Trophoblast cell (in vitro differentiated cells and primary cell): ENCODE measurements at regions not wholly inside any gene's neighbourhood (a gene's known extent, or its start where the extent isn't known, plus 50 kb on each side); places are given as distances from the start of the nearest gene placed in this dataset.

Experiments
- DNase-seq, 2 donors: peaks; one replicate each; pipeline ENCODE4 v3.0.0-alpha.2; 2016
- H2AFZ ChIP-seq: 2 replicates; pipeline ENCODE4 v1.6.1; 2013; ENCODE audit warnings: low read length, moderate library complexity, mild to moderate bottlenecking; ENCODE audit not compliant: insufficient read depth, poor library complexity
- H2AK5ac ChIP-seq: 2 replicates; pipeline ENCODE4 v1.6.1; 2013; ENCODE audit warnings: mild to moderate bottlenecking, low read length
- H2BK120ac ChIP-seq: 2 replicates; pipeline ENCODE4 v1.6.1; 2013; ENCODE audit warnings: low read length, mild to moderate bottlenecking, moderate library complexity; ENCODE audit not compliant: insufficient read depth, poor library complexity
- H2BK12ac ChIP-seq: 2 replicates; pipeline ENCODE4 v1.6.1; 2013; ENCODE audit warnings: mild to moderate bottlenecking, low read length, moderate library complexity
- H2BK5ac ChIP-seq: 2 replicates; pipeline ENCODE4 v1.6.1; 2013; ENCODE audit warnings: low read length, low read depth, moderate library complexity, mild to moderate bottlenecking; ENCODE audit not compliant: poor library complexity
- H3K14ac ChIP-seq: 2 replicates; pipeline ENCODE4 v1.6.1; 2013; ENCODE audit warnings: mild to moderate bottlenecking, low read length
- H3K18ac ChIP-seq: 2 replicates; pipeline ENCODE4 v1.6.1; 2013; ENCODE audit warnings: mild to moderate bottlenecking, low read length
- H3K23ac ChIP-seq: 2 replicates; pipeline ENCODE4 v1.6.1; 2013; ENCODE audit warnings: low read length
- H3K27ac ChIP-seq: 2 replicates; pipeline ENCODE4 v1.5.1; 2013; ENCODE audit warnings: low read depth, mild to moderate bottlenecking, inconsistent platforms, low read length, moderate library complexity
- H3K27me3 ChIP-seq: 2 replicates; pipeline ENCODE4 v1.6.1; 2013; ENCODE audit warnings: inconsistent platforms, mild to moderate bottlenecking, low read length, moderate library complexity; ENCODE audit not compliant: insufficient read depth
- H3K36me3 ChIP-seq, 2 experiments: 1 replicate in 1 of 2; 2 replicates in 1 of 2; pipeline ENCODE4 v1.6.1; 2013; ENCODE audit warnings: low read length in 2 of 2, mild to moderate bottlenecking in 2 of 2, moderate library complexity in 1 of 2; ENCODE audit not compliant: insufficient read depth in 2 of 2, control insufficient read depth in 1 of 2
- H3K4ac ChIP-seq: 2 replicates; pipeline ENCODE4 v1.6.1; 2013; ENCODE audit warnings: low read depth, mild to moderate bottlenecking, low read length, moderate library complexity
- H3K4me1 ChIP-seq, 2 experiments: 1 replicate in 1 of 2; 2 replicates in 1 of 2; pipeline ENCODE4 v1.6.1; 2013; ENCODE audit warnings: low read length in 2 of 2, mild to moderate bottlenecking in 2 of 2, moderate library complexity in 1 of 2; ENCODE audit not compliant: insufficient read depth in 2 of 2, control insufficient read depth in 1 of 2
- H3K4me2 ChIP-seq: 2 replicates; pipeline ENCODE4 v1.6.1; 2013; ENCODE audit warnings: inconsistent platforms, mild to moderate bottlenecking, low read length, moderate library complexity
- H3K4me3 ChIP-seq: 2 replicates; pipeline ENCODE4 v1.5.1; 2013; ENCODE audit warnings: mild to moderate bottlenecking, low read depth, low read length, inconsistent platforms
- H3K79me1 ChIP-seq: one replicate; pipeline ENCODE4 v1.6.1; 2013; ENCODE audit warnings: low read length
- H3K79me2 ChIP-seq: 2 replicates; pipeline ENCODE4 v1.6.1; 2013; ENCODE audit warnings: low read length, mild to moderate bottlenecking; ENCODE audit not compliant: control insufficient read depth, insufficient read depth, poor library complexity
- H3K9ac ChIP-seq: 2 replicates; pipeline ENCODE4 v1.6.1; 2013; ENCODE audit warnings: mild to moderate bottlenecking, low read length
- H3K9me3 ChIP-seq: 2 replicates; pipeline ENCODE4 v1.6.1; 2013; ENCODE audit warnings: low read depth, mild to moderate bottlenecking, control low read depth, inconsistent platforms, low read length; ENCODE audit not compliant: insufficient read depth
- H4K12ac ChIP-seq: 2 replicates; pipeline ENCODE4 v1.6.1; 2013; ENCODE audit warnings: low read depth, mild to moderate bottlenecking, low read length, moderate library complexity
- H4K8ac ChIP-seq: 2 replicates; pipeline ENCODE4 v1.6.1; 2013; ENCODE audit warnings: low read depth, mild to moderate bottlenecking, low read length, moderate library complexity
- H4K91ac ChIP-seq: one replicate; pipeline ENCODE4 v1.6.1; 2013; ENCODE audit warnings: low read depth, mild to moderate bottlenecking, low read length, moderate library complexity
- WGBS: extraction: QIAGEN DNeasy Blood & Tissue Kit; methylation state at CpG from one replicate; pipeline ENCODE4 v1.1.7; 2013; ENCODE audit warnings: missing lambda C conversion rate; ENCODE audit not compliant: insufficient read length, insufficient coverage; ENCODE audit errors: extremely low coverage; 5-methylcytosine and 5-hydroxymethylcytosine counted together

DNA sequence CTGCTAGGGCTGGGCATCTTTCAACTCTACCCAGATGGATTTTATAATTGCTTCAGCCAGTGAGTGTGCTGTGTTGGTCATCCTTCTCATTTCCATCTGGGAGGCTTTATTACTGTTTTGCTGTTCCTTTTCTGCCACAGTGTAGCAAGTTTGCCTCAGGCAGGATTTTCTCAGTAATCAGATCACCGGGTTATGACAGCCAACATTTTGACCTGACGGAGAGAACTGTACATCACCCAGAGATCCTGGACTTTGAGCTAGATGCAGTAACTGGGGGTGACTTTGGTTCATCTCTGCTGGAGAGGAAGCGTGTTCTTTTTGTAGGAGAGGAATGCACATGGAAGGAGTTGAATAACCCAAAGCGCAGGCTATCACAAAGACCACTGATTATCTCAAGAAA, 111.8 kb upstream of the AGR3 start:
- Histone ChIP-seq H3K9ac (no peak overlapping the region), H3K23ac (no peak overlapping the region), H4K91ac (no peak overlapping the region), H2BK5ac (no peak overlapping the region), H3K4ac (no peak overlapping the region), H3K4me1 (no peaks in the 10 kb centered on the region), H3K4me2 (no peak overlapping the region), H3K14ac (no peak overlapping the region), H3K9me3 (no peaks in the 10 kb centered on the region), H3K27ac (no peak overlapping the region), H2BK120ac (no peak overlapping the region), H3K79me1 (no peaks in the 10 kb centered on the region), H3K36me3 (no peaks in the 10 kb centered on the region), H3K27me3 (no peaks in the 10 kb centered on the region), H3K79me2 (no peaks in the 10 kb centered on the region), H3K4me3 (no peak overlapping the region), H2BK12ac (peak overlapping the region; percentile 5), H2AFZ (no peak overlapping the region), H4K8ac (no peak overlapping the region), H3K18ac (no peak overlapping the region), H2AK5ac (no peak overlapping the region), H4K12ac (no peak overlapping the region)
- WGBS, result no CpG with 5 or more reads among the region's 4 CpGs
- peak; percentile 42 to 61 for DNase-seq

DNA sequence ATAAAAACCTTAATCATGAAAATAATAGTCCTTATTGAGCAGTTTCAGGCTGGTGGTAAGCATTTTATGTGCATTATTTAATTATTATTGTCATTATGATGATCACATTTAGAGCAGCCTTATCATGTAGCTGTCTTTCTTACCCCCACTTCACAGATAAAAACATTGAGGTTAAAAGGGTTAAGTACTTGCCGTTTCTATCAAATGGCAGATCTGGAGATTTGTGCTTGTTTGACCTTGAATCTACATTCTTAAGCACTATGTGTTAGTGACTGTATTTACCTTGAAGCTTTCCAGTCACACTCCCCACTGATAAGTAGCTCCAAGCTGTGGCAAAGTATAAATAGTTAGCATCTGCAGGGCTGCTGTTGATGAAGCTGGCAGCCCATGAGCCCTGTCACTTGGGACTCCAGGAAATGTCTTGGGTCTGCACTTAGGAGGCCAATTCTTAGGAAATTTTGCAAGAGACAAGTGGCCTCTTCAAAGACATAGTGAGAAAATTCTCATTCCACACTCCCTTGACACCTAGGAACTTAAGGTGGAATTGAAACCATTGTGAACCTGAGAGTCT, 116.8 kb upstream of the AGR3 start:
- Histone ChIP-seq H2BK5ac (no peak overlapping the region), H3K4me1 (no peaks in the 10 kb centered on the region), H3K79me2 (no peaks in the 10 kb centered on the region), H3K36me3 (no peaks in the 10 kb centered on the region), H4K8ac (no peak overlapping the region), H3K23ac (no peak overlapping the region), H3K4me3 (no peak overlapping the region), H3K9ac (no peak overlapping the region), H3K27me3 (no peaks in the 10 kb centered on the region), H2AFZ (no peak overlapping the region), H3K14ac (no peak overlapping the region), H2BK12ac (no peak overlapping the region), H3K79me1 (no peaks in the 10 kb centered on the region), H4K91ac (no peak overlapping the region), H4K12ac (no peak overlapping the region), H3K27ac (no peak overlapping the region), H3K4ac (no peak overlapping the region), H3K18ac (no peak overlapping the region), H2BK120ac (no peak overlapping the region), H2AK5ac (no peak overlapping the region), H3K4me2 (no peak overlapping the region), H3K9me3 (no peaks in the 10 kb centered on the region)
- no peak for DNase-seq
- WGBS, result no CpG with 5 or more reads among the region's 1 CpG

DNA sequence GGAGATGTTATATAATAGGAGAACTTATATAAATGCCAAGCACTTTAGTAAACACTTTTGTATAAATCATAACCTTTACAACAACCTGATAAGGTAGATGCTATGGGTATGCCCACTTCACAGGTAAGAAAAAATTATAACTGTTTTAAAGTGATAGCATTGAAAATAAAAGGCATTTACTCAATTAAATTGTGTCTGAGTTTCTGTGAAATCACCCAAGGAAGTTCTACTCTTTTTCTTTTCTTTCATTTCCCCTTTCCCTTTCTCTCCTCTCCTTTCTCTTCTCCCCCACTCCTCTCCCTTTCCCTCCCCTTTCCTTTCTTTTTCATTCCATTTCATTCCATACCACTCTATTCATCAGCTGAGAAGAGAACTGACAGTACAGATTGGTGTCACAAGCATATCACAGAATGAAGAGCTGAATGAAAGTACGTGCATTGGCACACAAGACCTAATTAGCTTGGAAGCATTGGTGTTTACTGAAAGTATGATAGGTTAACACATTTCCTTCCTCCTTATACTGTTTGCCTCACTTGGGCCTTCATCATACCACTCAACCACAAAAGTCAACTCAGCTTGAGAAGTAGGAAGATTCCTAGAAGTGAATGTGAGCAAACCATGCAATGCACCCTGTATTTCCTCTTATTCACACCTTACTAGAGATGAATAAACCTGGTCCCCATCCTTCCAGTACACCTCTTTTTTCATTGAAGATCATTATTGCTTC, 117.9 kb upstream of the AGR3 start:
- Histone ChIP-seq H4K91ac (no peak overlapping the region), H3K4me3 (no peak overlapping the region), H2BK12ac (no peak overlapping the region), H3K4me1 (no peaks in the 10 kb centered on the region), H3K9me3 (no peaks in the 10 kb centered on the region), H2BK120ac (no peak overlapping the region), H3K14ac (no peak overlapping the region), H3K23ac (no peak overlapping the region), H3K36me3 (no peaks in the 10 kb centered on the region), H3K4ac (no peak overlapping the region), H3K9ac (no peak overlapping the region), H4K12ac (no peak overlapping the region), H3K4me2 (no peak overlapping the region), H2AK5ac (no peak overlapping the region), H3K18ac (no peak overlapping the region), H3K79me1 (no peaks in the 10 kb centered on the region), H2BK5ac (no peak overlapping the region), H4K8ac (no peak overlapping the region), H3K27me3 (no peaks in the 10 kb centered on the region), H3K79me2 (no peaks in the 10 kb centered on the region), H2AFZ (no peak overlapping the region), H3K27ac (no peak overlapping the region)
- whole genome bisulfite sequencing, result no CpG with 5 or more reads among the region's 1 CpG
- DNase-seq, result no peak

DNA sequence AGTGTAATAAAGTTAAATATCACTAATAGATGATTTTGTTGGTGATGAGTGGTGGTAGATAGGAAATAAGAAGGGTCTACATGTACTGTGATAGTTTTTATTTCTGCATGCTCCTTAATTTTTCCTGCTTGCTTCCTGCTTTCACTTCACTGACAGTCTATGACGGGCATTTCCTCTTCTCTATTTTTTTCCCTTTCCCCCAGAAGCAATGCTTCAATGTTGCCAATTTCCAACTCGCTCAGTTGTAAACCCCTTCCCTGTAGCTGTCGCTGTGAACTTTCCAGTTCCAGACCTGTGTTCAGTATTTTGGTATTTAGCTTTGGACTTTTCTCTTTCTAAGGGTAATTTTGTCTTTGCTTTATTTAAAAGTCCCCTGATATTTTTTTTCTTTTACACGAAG, 123.5 kb upstream of the AGR3 start:
- WGBS, result no CpG with 5 or more reads among the region's 4 CpGs

More for the DNA sequence above, 123.5 kb upstream of the AGR3 start:
- Histone ChIP-seq H3K14ac (no peak overlapping the region), H3K4me2 (no peak overlapping the region), H3K9ac (no peak overlapping the region), H2AFZ (no peak overlapping the region), H2BK12ac (no peak overlapping the region), H3K27me3 (no peaks in the 10 kb centered on the region), H3K4me1 (no peaks in the 10 kb centered on the region), H3K23ac (no peak overlapping the region), H3K27ac (no peak overlapping the region), H2BK5ac (no peak overlapping the region), H3K18ac (no peak overlapping the region), H3K36me3 (no peaks in the 10 kb centered on the region), H3K79me1 (no peaks in the 10 kb centered on the region), H3K79me2 (no peaks in the 10 kb centered on the region), H3K4me3 (no peak overlapping the region), H4K12ac (no peak overlapping the region), H3K9me3 (no peaks in the 10 kb centered on the region), H4K91ac (no peak overlapping the region), H2AK5ac (no peak overlapping the region), H2BK120ac (no peak overlapping the region), H4K8ac (no peak overlapping the region), H3K4ac (no peak overlapping the region)
- no peak for DNase-seq
